GM23248 (cell line): ENCODE measurements at regions not wholly inside any gene's neighbourhood (a gene's known extent, or its start where the extent isn't known, plus 50 kb on each side); places are given as distances from the start of the nearest gene placed in this dataset.

Source experiments
- EZH2 ChIP-seq: fragments of 200-600 bp; sonication (generic); IDR thresholded peaks from 2 replicates; pipeline ENCODE4 v1.6.1; 2018; ENCODE audit warnings: antibody characterized with exemption, mild to moderate bottlenecking; ENCODE audit not compliant: insufficient read depth, poor library complexity, severe bottlenecking
- EZH2phosphoT487 ChIP-seq: fragments of 200-600 bp; sonication (generic); IDR thresholded peaks from 2 replicates; pipeline ENCODE4 v1.6.1; 2018; ENCODE audit warnings: antibody characterized with exemption, moderate library complexity, mild to moderate bottlenecking, low read depth; ENCODE audit not compliant: insufficient read depth

DNA sequence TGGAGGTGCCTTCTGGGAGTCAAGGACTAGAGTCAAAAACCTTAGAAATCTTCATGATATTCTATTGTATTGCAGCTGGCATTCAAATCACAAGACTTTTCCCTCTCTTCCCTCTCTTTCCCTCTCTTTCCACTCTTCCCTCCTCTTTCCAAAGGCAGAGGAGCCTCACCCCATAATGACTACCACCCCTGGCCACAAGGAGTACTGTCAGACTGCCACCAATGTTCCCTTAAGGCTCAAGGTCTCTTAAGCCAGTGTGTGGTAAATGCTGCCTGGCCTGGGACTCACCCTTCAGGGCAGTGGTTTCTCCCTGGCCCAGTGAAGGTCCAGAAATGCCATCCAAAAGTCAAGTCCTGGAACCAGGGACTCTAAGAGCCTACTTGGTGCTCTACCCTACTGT lies 605.9 kb upstream of the PKDCC start:
- TF ChIP-seq EZH2 (no peak), EZH2phosphoT487 (no peak)
